PFSK-1 (cell line): ENCODE measurements at regions not wholly inside any gene's neighbourhood (a gene's known extent, or its start where the extent isn't known, plus 50 kb on each side); places are given as distances from the start of the nearest gene placed in this dataset.

Source experiments
- POLR2AphosphoS5 ChIP-seq: IDR thresholded peaks from 2 replicates; pipeline ENCODE4 v1.6.1; 2012; ENCODE audit warnings: low read depth, mild to moderate bottlenecking, control low read depth, low read length, moderate library complexity
- TAF1 ChIP-seq: IDR thresholded peaks from 2 replicates; pipeline ENCODE4 v1.6.1; 2012; ENCODE audit warnings: low read length, control low read depth, borderline replicate concordance; ENCODE audit not compliant: insufficient read depth
- TF ChIP-seq, protein P1 (sequence below), 2 experiments: IDR thresholded peaks; 2 replicates each; pipeline versions ENCODE4 v1.6.1 to v1.8.0; 2011 to 2012; ENCODE audit warnings: low read depth in 2 of 2, low read length in 2 of 2, control low read depth in 1 of 2, inconsistent platforms in 1 of 2, mild to moderate bottlenecking in 1 of 2, moderate library complexity in 1 of 2; ENCODE audit not compliant: insufficient read depth in 1 of 2

DNA sequence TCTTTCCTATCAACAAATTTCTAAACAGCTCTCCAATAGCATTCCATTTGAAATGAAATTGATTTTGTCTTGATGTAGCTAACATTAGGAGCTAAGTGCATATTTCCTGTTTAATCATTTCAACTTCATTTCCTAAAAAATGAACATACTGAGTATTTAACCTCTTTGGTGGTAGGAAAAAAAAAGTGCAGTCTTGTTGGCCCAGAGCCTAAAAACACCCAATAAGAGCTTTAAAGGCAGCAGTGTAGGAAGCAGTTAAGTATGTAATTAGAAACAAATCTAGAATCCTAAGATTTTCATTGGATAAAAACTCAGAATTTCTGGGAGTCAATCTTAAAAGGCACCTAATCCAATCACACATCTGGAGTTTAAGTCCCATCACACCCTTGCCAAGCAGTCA is 71.0 kb upstream of the RBMS1 start:
- TF ChIP-seq, protein P1, sequence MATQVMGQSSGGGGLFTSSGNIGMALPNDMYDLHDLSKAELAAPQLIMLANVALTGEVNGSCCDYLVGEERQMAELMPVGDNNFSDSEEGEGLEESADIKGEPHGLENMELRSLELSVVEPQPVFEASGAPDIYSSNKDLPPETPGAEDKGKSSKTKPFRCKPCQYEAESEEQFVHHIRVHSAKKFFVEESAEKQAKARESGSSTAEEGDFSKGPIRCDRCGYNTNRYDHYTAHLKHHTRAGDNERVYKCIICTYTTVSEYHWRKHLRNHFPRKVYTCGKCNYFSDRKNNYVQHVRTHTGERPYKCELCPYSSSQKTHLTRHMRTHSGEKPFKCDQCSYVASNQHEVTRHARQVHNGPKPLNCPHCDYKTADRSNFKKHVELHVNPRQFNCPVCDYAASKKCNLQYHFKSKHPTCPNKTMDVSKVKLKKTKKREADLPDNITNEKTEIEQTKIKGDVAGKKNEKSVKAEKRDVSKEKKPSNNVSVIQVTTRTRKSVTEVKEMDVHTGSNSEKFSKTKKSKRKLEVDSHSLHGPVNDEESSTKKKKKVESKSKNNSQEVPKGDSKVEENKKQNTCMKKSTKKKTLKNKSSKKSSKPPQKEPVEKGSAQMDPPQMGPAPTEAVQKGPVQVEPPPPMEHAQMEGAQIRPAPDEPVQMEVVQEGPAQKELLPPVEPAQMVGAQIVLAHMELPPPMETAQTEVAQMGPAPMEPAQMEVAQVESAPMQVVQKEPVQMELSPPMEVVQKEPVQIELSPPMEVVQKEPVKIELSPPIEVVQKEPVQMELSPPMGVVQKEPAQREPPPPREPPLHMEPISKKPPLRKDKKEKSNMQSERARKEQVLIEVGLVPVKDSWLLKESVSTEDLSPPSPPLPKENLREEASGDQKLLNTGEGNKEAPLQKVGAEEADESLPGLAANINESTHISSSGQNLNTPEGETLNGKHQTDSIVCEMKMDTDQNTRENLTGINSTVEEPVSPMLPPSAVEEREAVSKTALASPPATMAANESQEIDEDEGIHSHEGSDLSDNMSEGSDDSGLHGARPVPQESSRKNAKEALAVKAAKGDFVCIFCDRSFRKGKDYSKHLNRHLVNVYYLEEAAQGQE (IDR thresholded peaks at IDR 0.05; ENCODE audit: insufficient read depth in 1 of 2, low read depth in 2 of 2, low read length in 2 of 2): no peak
- TF ChIP-seq TAF1: no peak
- TF ChIP-seq POLR2AphosphoS5: no peak
